GM12878 (cell line): ENCODE measurements at regions not wholly inside any gene's neighbourhood (a gene's known extent, or its start where the extent isn't known, plus 50 kb on each side); places are given as distances from the start of the nearest gene placed in this dataset.

Experiments
- ATAC-seq: fragments of 200-7000 bp; cut with Tn5 transposase; 3 replicates; pipeline ENCODE4 v1.9.1; 2020; ENCODE audit warnings: mild to moderate bottlenecking, moderate library complexity
- BruUV-seq: library from RNA; stranded (reverse); fragments of 400-500 nt; replicated peaks from 2 replicates; lab custom pipeline; 2021; lab: Mats Ljungman, UMichigan
- CTCF ChIA-PET: fragments of 300-600 bp; sonication (Branson Sonifier 250); formaldehyde crosslinking; extraction: SDS; loops from one replicate; lab custom pipeline; 2021; ENCODE audit warnings: inconsistent platforms; lab: Yijun Ruan, JAX
- POLR2A ChIA-PET: fragments of 350-600 bp; formaldehyde crosslinking; extraction: SDS; loops from one replicate; lab custom pipeline; 2021; ENCODE audit warnings: inconsistent platforms; lab: Charles Lee
- RAD21 ChIA-PET: fragments of 300-600 bp; sonication (Branson Sonifier 250); formaldehyde crosslinking; loops from one replicate; lab custom pipeline; 2023; ENCODE audit warnings: antibody characterized with exemption; ENCODE audit not compliant: unreplicated experiment; lab: Charles Lee
- SMC1A ChIA-PET: fragments of 300-600 bp; sonication (Branson Sonifier 250); formaldehyde crosslinking; loops from one replicate; lab custom pipeline; 2023; ENCODE audit not compliant: unreplicated experiment, uncharacterized antibody; lab: Charles Lee
- DNase-seq: peaks from one replicate; pipeline ENCODE4 v3.0.0-alpha.2; 2011; ENCODE audit warnings: low read depth, low spot score
- FAIRE-seq: peaks from 3 replicates; lab custom pipeline; 2011; peaks lifted over from hg19 to GRCh38; lab: Jason Lieb, UNC
- H2AFZ ChIP-seq: 2 replicates; pipeline ENCODE4 v1.6.0; 2011; ENCODE audit warnings: low read depth, low read length, control low read depth; ENCODE audit not compliant: control insufficient read depth
- H3K27ac ChIP-seq: 2 replicates; pipeline ENCODE4 v1.5.1; 2011; ENCODE audit warnings: control low read depth; ENCODE audit not compliant: control insufficient read depth, insufficient read depth
- H3K27me3 ChIP-seq, 2 experiments: replicated peaks in 1 of 2; 2 replicates each; pipeline versions ENCODE4 v1.6.0 to v1.6.1; 2011; ENCODE audit warnings: low read length in 1 of 2; ENCODE audit not compliant: control insufficient read depth in 2 of 2, insufficient read depth in 2 of 2
- H3K36me3 ChIP-seq, 2 experiments: 2 replicates each; pipeline ENCODE4 v1.5.1; 2011; ENCODE audit warnings: low read length in 1 of 2; ENCODE audit not compliant: control insufficient read depth in 2 of 2, insufficient read depth in 2 of 2
- H3K4me1 ChIP-seq: 2 replicates; pipeline ENCODE4 v1.6.1; 2011; ENCODE audit warnings: mild to moderate bottlenecking, low read length, moderate library complexity, mixed read lengths; ENCODE audit not compliant: control insufficient read depth, insufficient read depth
- H3K4me2 ChIP-seq: 2 replicates; pipeline ENCODE4 v1.6.0; 2011; ENCODE audit warnings: control low read depth; ENCODE audit not compliant: control insufficient read depth, insufficient read depth
- H3K4me3 ChIP-seq: fragments of 200-600 bp; sonication (generic); 2 replicates; pipeline ENCODE4 v1.5.1; 2016
- H3K79me2 ChIP-seq: 2 replicates; pipeline ENCODE4 v1.6.0; 2011; ENCODE audit warnings: low read length; ENCODE audit not compliant: control insufficient read depth, insufficient read depth
- H3K9ac ChIP-seq: 2 replicates; pipeline ENCODE4 v1.8.0; 2011; ENCODE audit warnings: low read length, control low read depth, mixed read lengths; ENCODE audit not compliant: control insufficient read depth, insufficient read depth
- H3K9me3 ChIP-seq: replicated peaks from 3 replicates; pipeline ENCODE4 v1.5.1; 2011; ENCODE audit warnings: mild to moderate bottlenecking, low read length; ENCODE audit not compliant: control insufficient read depth, insufficient read depth
- H4K20me1 ChIP-seq: 2 replicates; pipeline ENCODE4 v1.6.0; 2011; ENCODE audit not compliant: control insufficient read depth, insufficient read depth
- ATF7 ChIP-seq: fragments of 450-650 bp; IDR thresholded peaks from 2 replicates; pipeline ENCODE4 v1.6.1; 2016; ENCODE audit warnings: low read depth, mild to moderate bottlenecking
- BRCA1 ChIP-seq: IDR thresholded peaks from 2 replicates; pipeline ENCODE4 v1.6.1; 2011; ENCODE audit warnings: low read depth, low read length, improper control_type of control experiment
- CHD1 ChIP-seq: IDR thresholded peaks from 2 replicates; pipeline ENCODE4 v1.6.1; 2012; ENCODE audit warnings: low read depth, low read length, improper control_type of control experiment
- NRF1 ChIP-seq: conservative IDR thresholded peaks from 2 replicates; pipeline ENCODE4 v1.6.1; 2011; ENCODE audit warnings: mild to moderate bottlenecking, low read depth, low read length, improper control_type of control experiment
- RAD51 ChIP-seq: fragments of 450-650 bp; IDR thresholded peaks from 2 replicates; pipeline ENCODE4 v1.6.1; 2016; ENCODE audit warnings: moderate library complexity, mild to moderate bottlenecking, inconsistent platforms
- SIN3A ChIP-seq: IDR thresholded peaks from 2 replicates; pipeline ENCODE4 v1.6.1; 2012; ENCODE audit warnings: low read depth, low read length, improper control_type of control experiment
- SREBF2 ChIP-seq: IDR thresholded peaks from 2 replicates; pipeline ENCODE4 v1.6.1; 2012; ENCODE audit warnings: mild to moderate bottlenecking, low read length
- STAT1 ChIP-seq: fragments of 450-650 bp; conservative IDR thresholded peaks from 2 replicates; pipeline ENCODE4 v1.6.1; 2014; ENCODE audit warnings: antibody characterized with exemption, mild to moderate bottlenecking
- TBL1XR1 ChIP-seq: IDR thresholded peaks from 2 replicates; pipeline ENCODE4 v1.6.1; 2012; ENCODE audit warnings: low read depth, low read length, improper control_type of control experiment
- WRNIP1 ChIP-seq: IDR thresholded peaks from 2 replicates; pipeline ENCODE4 v1.6.1; 2011; ENCODE audit warnings: low read depth, low read length, improper control_type of control experiment, borderline replicate concordance
- YY1 ChIP-seq: IDR thresholded peaks from 2 replicates; pipeline ENCODE4 v1.6.1; 2011; ENCODE audit warnings: low read depth, mild to moderate bottlenecking, low read length
- ZZZ3 ChIP-seq: IDR thresholded peaks from 2 replicates; pipeline ENCODE4 v1.6.1; 2011; ENCODE audit warnings: low read depth; ENCODE audit not compliant: control insufficient read depth, insufficient read length
- WGBS: methylation state at CpG from one replicate; pipeline ENCODE4 v1.1.6; 2016; ENCODE audit warnings: low lambda C conversion rate; ENCODE audit not compliant: insufficient replicate concordance, insufficient coverage; ENCODE audit errors: missing lambda C conversion rate; 5-methylcytosine and 5-hydroxymethylcytosine counted together
- in situ Hi-C: fragments of 300-500 bp; cut with MboI; formaldehyde crosslinking; loops from 9 replicates; pipeline ENCODE4 v1.14.3; 2018; ENCODE audit warnings: mixed read lengths
- intact Hi-C: fragments of 100-400 bp; cut with micrococcal nuclease; formaldehyde crosslinking; loops from one replicate; pipeline ENCODE4 v1.14.2; 2022; ENCODE audit not compliant: unreplicated experiment
- TF ChIP-seq, protein P1 (sequence below): fragments of 450-650 bp; IDR thresholded peaks from 2 replicates; pipeline ENCODE4 v1.6.1; 2017; ENCODE audit warnings: mild to moderate bottlenecking
- TF ChIP-seq, protein P2 (sequence below): fragments of 450-650 bp; IDR thresholded peaks from 2 replicates; pipeline ENCODE4 v1.6.1; 2018; ENCODE audit warnings: mild to moderate bottlenecking, low read depth, moderate library complexity; ENCODE audit not compliant: partially characterized antibody
- TF ChIP-seq, protein P3 (sequence below): fragments of 450-650 bp; IDR thresholded peaks from 2 replicates; pipeline ENCODE4 v1.6.1; 2016; ENCODE audit warnings: mild to moderate bottlenecking, moderate library complexity, borderline replicate concordance

DNA sequence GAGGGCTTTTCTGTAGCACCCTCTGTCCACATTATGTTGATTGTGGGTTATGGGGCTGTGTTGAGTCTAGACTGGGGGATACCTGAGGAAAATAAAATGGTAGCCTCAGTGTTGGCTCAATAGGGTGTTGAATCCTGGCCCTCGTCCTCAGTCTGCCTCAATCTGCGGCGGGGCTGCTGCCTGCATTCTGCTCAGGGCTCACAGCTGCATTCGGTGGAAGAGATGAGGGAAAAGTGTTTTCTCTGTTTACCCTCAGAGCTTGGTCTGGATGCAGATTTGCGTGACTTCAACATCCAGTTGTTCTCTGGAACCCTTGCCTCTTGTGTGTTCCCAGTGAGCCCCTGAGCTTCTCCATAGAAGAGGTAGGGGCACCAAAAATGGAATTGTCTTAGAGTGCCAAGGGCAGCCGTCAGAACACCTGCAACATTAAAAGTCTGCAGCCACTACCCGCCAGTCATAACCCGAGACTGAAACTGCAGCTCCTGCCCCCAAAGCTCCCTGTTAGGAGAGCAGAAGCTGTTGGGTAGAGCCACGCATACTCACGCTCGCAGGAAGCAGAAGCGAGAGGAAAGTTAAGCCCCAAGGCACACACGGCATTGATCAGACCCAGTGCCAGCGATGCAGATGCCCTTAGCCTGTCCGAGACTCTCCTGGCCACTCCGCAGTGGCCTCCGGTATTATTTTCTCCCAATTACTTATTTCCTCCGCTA, 215.3 kb upstream of the C1orf174 start (continued):
- no peak for TF ChIP-seq YY1
- no peak for TF ChIP-seq ZZZ3

DNA sequence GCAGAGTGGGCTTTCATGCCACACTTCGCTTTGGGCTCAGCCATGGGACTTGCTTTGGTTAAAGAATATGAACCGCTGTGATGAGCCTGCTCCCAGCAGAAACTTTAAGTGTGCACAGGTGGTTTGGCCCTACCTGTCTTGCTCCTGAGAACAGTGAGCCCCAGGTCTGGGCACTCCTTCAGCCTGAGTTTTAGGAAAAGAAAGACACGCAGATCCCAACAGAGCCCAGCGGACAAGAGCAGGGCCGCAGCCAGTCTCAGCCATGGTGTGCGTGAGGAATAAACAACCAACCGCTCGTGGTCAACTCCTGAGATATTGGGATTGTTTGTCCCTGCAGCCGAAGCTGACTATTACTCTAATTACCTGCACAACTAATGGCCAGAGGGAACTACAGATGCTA, 217.1 kb upstream of the C1orf174 start:
- ChIA-PET CTCF (interaction anchor here (1.0 kb wide), 1 partner anchor 8 kb away, joined by 3 read pairs; no protein-coding TSS in a partner anchor), POLR2A (no interaction called here), RAD21 (no interaction called here), SMC1A (no interaction called here)
- Histone ChIP-seq H3K27me3 (no peaks in the 10 kb centered on the region; a peak in 1 of 4 replicates), H3K4me1 (no peaks in the 10 kb centered on the region), H3K27ac (no peak overlapping the region), H3K4me3 (no peak overlapping the region), H3K4me2 (no peak overlapping the region), H3K9ac (no peak overlapping the region), H2AFZ (no peak overlapping the region), H4K20me1 (no peaks in the 10 kb centered on the region), H3K79me2 (no peaks in the 10 kb centered on the region), H3K9me3 (no peaks in the 10 kb centered on the region), H3K36me3 (no peaks in the 10 kb centered on the region)
- FAIRE-seq: no peak
- in situ Hi-C loops (no loop called here), intact Hi-C loops (no loop called here)
- no peak for ATAC-seq
- no peak for TF ChIP-seq SIN3A
- no peak for TF ChIP-seq TBL1XR1
- no peak for TF ChIP-seq NRF1
- TF ChIP-seq RAD51: no peak
- TF ChIP-seq, protein P1, sequence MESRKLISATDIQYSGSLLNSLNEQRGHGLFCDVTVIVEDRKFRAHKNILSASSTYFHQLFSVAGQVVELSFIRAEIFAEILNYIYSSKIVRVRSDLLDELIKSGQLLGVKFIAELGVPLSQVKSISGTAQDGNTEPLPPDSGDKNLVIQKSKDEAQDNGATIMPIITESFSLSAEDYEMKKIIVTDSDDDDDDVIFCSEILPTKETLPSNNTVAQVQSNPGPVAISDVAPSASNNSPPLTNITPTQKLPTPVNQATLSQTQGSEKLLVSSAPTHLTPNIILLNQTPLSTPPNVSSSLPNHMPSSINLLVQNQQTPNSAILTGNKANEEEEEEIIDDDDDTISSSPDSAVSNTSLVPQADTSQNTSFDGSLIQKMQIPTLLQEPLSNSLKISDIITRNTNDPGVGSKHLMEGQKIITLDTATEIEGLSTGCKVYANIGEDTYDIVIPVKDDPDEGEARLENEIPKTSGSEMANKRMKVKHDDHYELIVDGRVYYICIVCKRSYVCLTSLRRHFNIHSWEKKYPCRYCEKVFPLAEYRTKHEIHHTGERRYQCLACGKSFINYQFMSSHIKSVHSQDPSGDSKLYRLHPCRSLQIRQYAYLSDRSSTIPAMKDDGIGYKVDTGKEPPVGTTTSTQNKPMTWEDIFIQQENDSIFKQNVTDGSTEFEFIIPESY: no peak
- TF ChIP-seq WRNIP1: no peak
- TF ChIP-seq, protein P2, sequence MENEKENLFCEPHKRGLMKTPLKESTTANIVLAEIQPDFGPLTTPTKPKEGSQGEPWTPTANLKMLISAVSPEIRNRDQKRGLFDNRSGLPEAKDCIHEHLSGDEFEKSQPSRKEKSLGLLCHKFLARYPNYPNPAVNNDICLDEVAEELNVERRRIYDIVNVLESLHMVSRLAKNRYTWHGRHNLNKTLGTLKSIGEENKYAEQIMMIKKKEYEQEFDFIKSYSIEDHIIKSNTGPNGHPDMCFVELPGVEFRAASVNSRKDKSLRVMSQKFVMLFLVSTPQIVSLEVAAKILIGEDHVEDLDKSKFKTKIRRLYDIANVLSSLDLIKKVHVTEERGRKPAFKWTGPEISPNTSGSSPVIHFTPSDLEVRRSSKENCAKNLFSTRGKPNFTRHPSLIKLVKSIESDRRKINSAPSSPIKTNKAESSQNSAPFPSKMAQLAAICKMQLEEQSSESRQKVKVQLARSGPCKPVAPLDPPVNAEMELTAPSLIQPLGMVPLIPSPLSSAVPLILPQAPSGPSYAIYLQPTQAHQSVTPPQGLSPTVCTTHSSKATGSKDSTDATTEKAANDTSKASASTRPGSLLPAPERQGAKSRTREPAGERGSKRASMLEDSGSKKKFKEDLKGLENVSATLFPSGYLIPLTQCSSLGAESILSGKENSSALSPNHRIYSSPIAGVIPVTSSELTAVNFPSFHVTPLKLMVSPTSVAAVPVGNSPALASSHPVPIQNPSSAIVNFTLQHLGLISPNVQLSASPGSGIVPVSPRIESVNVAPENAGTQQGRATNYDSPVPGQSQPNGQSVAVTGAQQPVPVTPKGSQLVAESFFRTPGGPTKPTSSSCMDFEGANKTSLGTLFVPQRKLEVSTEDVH: no peak
- TF ChIP-seq STAT1: no peak
- TF ChIP-seq, protein P3, sequence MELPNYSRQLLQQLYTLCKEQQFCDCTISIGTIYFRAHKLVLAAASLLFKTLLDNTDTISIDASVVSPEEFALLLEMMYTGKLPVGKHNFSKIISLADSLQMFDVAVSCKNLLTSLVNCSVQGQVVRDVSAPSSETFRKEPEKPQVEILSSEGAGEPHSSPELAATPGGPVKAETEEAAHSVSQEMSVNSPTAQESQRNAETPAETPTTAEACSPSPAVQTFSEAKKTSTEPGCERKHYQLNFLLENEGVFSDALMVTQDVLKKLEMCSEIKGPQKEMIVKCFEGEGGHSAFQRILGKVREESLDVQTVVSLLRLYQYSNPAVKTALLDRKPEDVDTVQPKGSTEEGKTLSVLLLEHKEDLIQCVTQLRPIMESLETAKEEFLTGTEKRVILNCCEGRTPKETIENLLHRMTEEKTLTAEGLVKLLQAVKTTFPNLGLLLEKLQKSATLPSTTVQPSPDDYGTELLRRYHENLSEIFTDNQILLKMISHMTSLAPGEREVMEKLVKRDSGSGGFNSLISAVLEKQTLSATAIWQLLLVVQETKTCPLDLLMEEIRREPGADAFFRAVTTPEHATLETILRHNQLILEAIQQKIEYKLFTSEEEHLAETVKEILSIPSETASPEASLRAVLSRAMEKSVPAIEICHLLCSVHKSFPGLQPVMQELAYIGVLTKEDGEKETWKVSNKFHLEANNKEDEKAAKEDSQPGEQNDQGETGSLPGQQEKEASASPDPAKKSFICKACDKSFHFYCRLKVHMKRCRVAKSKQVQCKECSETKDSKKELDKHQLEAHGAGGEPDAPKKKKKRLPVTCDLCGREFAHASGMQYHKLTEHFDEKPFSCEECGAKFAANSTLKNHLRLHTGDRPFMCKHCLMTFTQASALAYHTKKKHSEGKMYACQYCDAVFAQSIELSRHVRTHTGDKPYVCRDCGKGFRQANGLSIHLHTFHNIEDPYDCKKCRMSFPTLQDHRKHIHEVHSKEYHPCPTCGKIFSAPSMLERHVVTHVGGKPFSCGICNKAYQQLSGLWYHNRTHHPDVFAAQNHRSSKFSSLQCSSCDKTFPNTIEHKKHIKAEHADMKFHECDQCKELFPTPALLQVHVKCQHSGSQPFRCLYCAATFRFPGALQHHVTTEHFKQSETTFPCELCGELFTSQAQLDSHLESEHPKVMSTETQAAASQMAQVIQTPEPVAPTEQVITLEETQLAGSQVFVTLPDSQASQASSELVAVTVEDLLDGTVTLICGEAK: no peak
- no peak for TF ChIP-seq CHD1
- TF ChIP-seq ATF7: no peak
- no peak for TF ChIP-seq SREBF2
- no peak for TF ChIP-seq BRCA1
- no TSS peak for BruUV-seq
- 59% methylated on average over 9 of the region's 9 CpGs for whole genome bisulfite sequencing
- DNase-seq: no peak
